MM.1S (cell line): ENCODE measurements at regions not wholly inside any gene's neighbourhood (a gene's known extent, or its start where the extent isn't known, plus 50 kb on each side); places are given as distances from the start of the nearest gene placed in this dataset.

ENCODE experiments used
- EZH2 ChIP-seq: fragments of 300-600 bp; sonication (generic); optimal IDR thresholded peaks from 2 replicates; pipeline ENCODE3; 2017; ENCODE audit warnings: low read depth, mild to moderate bottlenecking, antibody characterized with exemption, low read length, mixed read lengths
- EZH2phosphoT487 ChIP-seq: fragments of 300-600 bp; sonication (generic); IDR thresholded peaks from 2 replicates; pipeline ENCODE4 v1.6.1; 2018; ENCODE audit warnings: antibody characterized with exemption, low read length
- TF ChIP-seq, protein P1 (sequence below): fragments of 300-600 bp; sonication (generic); IDR thresholded peaks from 2 replicates; pipeline ENCODE4 v1.5.1; 2016; ENCODE audit warnings: antibody characterized with exemption, low read length, mixed read lengths

DNA sequence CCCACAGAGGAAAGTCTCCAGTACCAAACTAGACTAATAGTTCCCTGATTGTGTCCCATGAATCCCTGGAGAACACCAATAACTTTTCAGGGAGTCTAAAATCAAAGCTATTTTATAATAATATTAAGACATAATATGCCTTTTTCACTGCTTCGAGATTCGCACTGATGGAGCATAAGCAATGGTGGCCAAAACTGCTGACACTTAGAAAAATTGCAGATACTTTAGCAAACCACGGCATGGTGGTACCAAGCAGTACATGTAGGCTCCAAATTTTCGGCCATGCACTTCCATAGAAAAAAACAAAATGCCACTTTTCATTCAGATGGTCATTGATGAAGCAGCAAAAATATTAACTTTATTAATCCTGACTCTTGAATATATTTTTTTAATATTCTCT lies 100.3 kb upstream of the PCSK1 start:
- TF ChIP-seq, protein P1, sequence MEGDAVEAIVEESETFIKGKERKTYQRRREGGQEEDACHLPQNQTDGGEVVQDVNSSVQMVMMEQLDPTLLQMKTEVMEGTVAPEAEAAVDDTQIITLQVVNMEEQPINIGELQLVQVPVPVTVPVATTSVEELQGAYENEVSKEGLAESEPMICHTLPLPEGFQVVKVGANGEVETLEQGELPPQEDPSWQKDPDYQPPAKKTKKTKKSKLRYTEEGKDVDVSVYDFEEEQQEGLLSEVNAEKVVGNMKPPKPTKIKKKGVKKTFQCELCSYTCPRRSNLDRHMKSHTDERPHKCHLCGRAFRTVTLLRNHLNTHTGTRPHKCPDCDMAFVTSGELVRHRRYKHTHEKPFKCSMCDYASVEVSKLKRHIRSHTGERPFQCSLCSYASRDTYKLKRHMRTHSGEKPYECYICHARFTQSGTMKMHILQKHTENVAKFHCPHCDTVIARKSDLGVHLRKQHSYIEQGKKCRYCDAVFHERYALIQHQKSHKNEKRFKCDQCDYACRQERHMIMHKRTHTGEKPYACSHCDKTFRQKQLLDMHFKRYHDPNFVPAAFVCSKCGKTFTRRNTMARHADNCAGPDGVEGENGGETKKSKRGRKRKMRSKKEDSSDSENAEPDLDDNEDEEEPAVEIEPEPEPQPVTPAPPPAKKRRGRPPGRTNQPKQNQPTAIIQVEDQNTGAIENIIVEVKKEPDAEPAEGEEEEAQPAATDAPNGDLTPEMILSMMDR, result no peak
- TF ChIP-seq EZH2 (no peak), EZH2phosphoT487 (no peak)
